DMS53 treated with DMSO at 0.1 percent for 48 hours (cell line): ENCODE measurements at regions not wholly inside any gene's neighbourhood (a gene's known extent, or its start where the extent isn't known, plus 50 kb on each side); places are given as distances from the start of the nearest gene placed in this dataset.
A peak's percentile ranks its signal among the peaks of the same experiment; 100 is the strongest.
"Not testable (repeated sequence)": the region's sequence is repeated elsewhere in the genome, so short reads cannot be mapped to it uniquely, and the experiment has no call there.

ENCODE experiments used
- DNase-seq: peaks from one replicate; lab custom pipeline; 2025; ENCODE audit not compliant: unreplicated experiment; lab: John Stamatoyannopoulos, UW

- no peak for DNase-seq
Observed at GRCh38 chr1:10910681-10911489, 101.6 kb upstream of the TARDBP start.

- no peak for DNase-seq
Observed at GRCh38 chr1:10911490-10912166, 100.8 kb upstream of the TARDBP start.

- DNase-seq, result no peak
Observed at GRCh38 chr1:10912441-10912840, 100.0 kb upstream of the TARDBP start.

- no peak for DNase-seq
Observed at GRCh38 chr1:10914056-10914455, 98.4 kb upstream of the TARDBP start.

- no peak for DNase-seq
Observed at GRCh38 chr1:10915594-10915993, 96.9 kb upstream of the TARDBP start.

- DNase-seq, result no peak
Observed at GRCh38 chr1:10916311-10916710, 96.1 kb upstream of the TARDBP start.

- DNase-seq, result no peak
Observed at GRCh38 chr1:10916991-10917390, 95.5 kb upstream of the TARDBP start.

GRCh38 chr1:10917513-10918454 lies 94.7 kb upstream of the TARDBP start:
- no peak for DNase-seq

- no peak for DNase-seq
Observed at GRCh38 chr1:10918531-10918930, 93.9 kb upstream of the TARDBP start.

GRCh38 chr1:10920063-10920626 lies 92.3 kb upstream of the TARDBP start:
- DNase-seq, result no peak

- DNase-seq, result not testable (repeated sequence)
Observed at GRCh38 chr1:10922315-10923060, 90.0 kb upstream of the TARDBP start.

GRCh38 chr1:10924030-10924429 lies 88.4 kb upstream of the TARDBP start:
- no peak for DNase-seq

- DNase-seq, result no peak
Observed at GRCh38 chr1:10928654-10929053, 83.8 kb upstream of the TARDBP start.

- no peak for DNase-seq
Observed at GRCh38 chr1:10932088-10932487, 80.4 kb upstream of the TARDBP start.

- no peak for DNase-seq
Observed at GRCh38 chr1:10934150-10934818, 78.2 kb upstream of the TARDBP start.

- no peak for DNase-seq
Observed at GRCh38 chr1:10935246-10935645, 77.2 kb upstream of the TARDBP start.

- no peak for DNase-seq
Observed at GRCh38 chr1:10935724-10936123, 76.7 kb upstream of the TARDBP start.

GRCh38 chr1:10936998-10937901 lies 75.2 kb upstream of the TARDBP start:
- peak; percentile 16 for DNase-seq
